ENCODE measurements at regions not wholly inside any gene's neighbourhood (a gene's known extent, or its start where the extent isn't known, plus 50 kb on each side); places are given as distances from the start of the nearest gene placed in this dataset.
A peak's percentile ranks its signal among the peaks of the same experiment; 100 is the strongest.

- ATAC-seq (ENCODE audit: low read depth), result peak; percentile 36; the same call in 1 of the 3 replicates
- H3K9me3 ChIP-seq (ENCODE audit: severe bottlenecking), result peaks cover 6% of the 10 kb centered on the region
- TF ChIP-seq CTCF (IDR thresholded peaks at IDR 0.05; ENCODE audit: poor library complexity, severe bottlenecking), result no peak
- DNase-seq (ENCODE audit: low spot score), result no peak
- no peak overlapping the region for H3K27ac ChIP-seq (ENCODE audit: poor library complexity, severe bottlenecking)
- H3K27me3 ChIP-seq (ENCODE audit: insufficient read depth, poor library complexity, severe bottlenecking), result no peaks in the 10 kb centered on the region
- H3K4me1 ChIP-seq (ENCODE audit: insufficient read depth, poor library complexity, severe bottlenecking), result no peaks in the 10 kb centered on the region
- no peaks in the 10 kb centered on the region for H3K36me3 ChIP-seq (ENCODE audit: low read depth)
- no peak overlapping the region for H3K4me3 ChIP-seq (ENCODE audit: severe bottlenecking)
Measured at GRCh38 chr18:2425426-2426317, 145.6 kb downstream of the METTL4 start.

GRCh38 chr18:2430191-2430590 lies 141.1 kb downstream of the METTL4 start:
- Histone ChIP-seq H3K27ac (ENCODE audit: poor library complexity, severe bottlenecking) (no peak overlapping the region), H3K4me3 (ENCODE audit: severe bottlenecking) (no peak overlapping the region), H3K9me3 (ENCODE audit: severe bottlenecking) (peaks cover 9% of the 10 kb centered on the region), H3K4me1 (ENCODE audit: insufficient read depth, poor library complexity, severe bottlenecking) (no peaks in the 10 kb centered on the region), H3K27me3 (ENCODE audit: insufficient read depth, poor library complexity, severe bottlenecking) (no peaks in the 10 kb centered on the region), H3K36me3 (ENCODE audit: low read depth) (no peaks in the 10 kb centered on the region)
- no peak for TF ChIP-seq CTCF (IDR thresholded peaks at IDR 0.05; ENCODE audit: poor library complexity, severe bottlenecking)
- DNase-seq (ENCODE audit: low spot score) (no peak), ATAC-seq (ENCODE audit: low read depth) (no peak)

- Histone ChIP-seq H3K4me3 (ENCODE audit: severe bottlenecking) (no peak overlapping the region), H3K27me3 (ENCODE audit: insufficient read depth, poor library complexity, severe bottlenecking) (no peaks in the 10 kb centered on the region), H3K9me3 (ENCODE audit: severe bottlenecking) (peaks cover 9% of the 10 kb centered on the region), H3K4me1 (ENCODE audit: insufficient read depth, poor library complexity, severe bottlenecking) (no peaks in the 10 kb centered on the region), H3K36me3 (ENCODE audit: low read depth) (no peaks in the 10 kb centered on the region), H3K27ac (ENCODE audit: poor library complexity, severe bottlenecking) (no peak overlapping the region)
- TF ChIP-seq CTCF (IDR thresholded peaks at IDR 0.05; ENCODE audit: poor library complexity, severe bottlenecking), result no peak
- ATAC-seq (ENCODE audit: low read depth), result no peak
- no peak for DNase-seq (ENCODE audit: low spot score)
Measured at GRCh38 chr18:2431806-2432205, 139.5 kb downstream of the METTL4 start.

- DNase-seq (ENCODE audit: low spot score), result no peak
- no peaks in the 10 kb centered on the region for H3K36me3 ChIP-seq (ENCODE audit: low read depth)
- H3K9me3 ChIP-seq (ENCODE audit: severe bottlenecking), result peaks cover 9% of the 10 kb centered on the region
- H3K27me3 ChIP-seq (ENCODE audit: insufficient read depth, poor library complexity, severe bottlenecking), result no peaks in the 10 kb centered on the region
- no peaks in the 10 kb centered on the region for H3K4me1 ChIP-seq (ENCODE audit: insufficient read depth, poor library complexity, severe bottlenecking)
- ATAC-seq (ENCODE audit: low read depth), result no peak
- no peak overlapping the region for H3K4me3 ChIP-seq (ENCODE audit: severe bottlenecking)
- no peak for TF ChIP-seq CTCF (IDR thresholded peaks at IDR 0.05; ENCODE audit: poor library complexity, severe bottlenecking)
- no peak overlapping the region for H3K27ac ChIP-seq (ENCODE audit: poor library complexity, severe bottlenecking)
Measured at GRCh38 chr18:2433366-2433765, 137.9 kb downstream of the METTL4 start.

- ATAC-seq (ENCODE audit: low read depth) (no peak), DNase-seq (ENCODE audit: low spot score) (no peak)
- no peak for TF ChIP-seq CTCF (IDR thresholded peaks at IDR 0.05; ENCODE audit: poor library complexity, severe bottlenecking)
- Histone ChIP-seq H3K4me1 (ENCODE audit: insufficient read depth, poor library complexity, severe bottlenecking) (peaks cover 15% of the 10 kb centered on the region), H3K9me3 (ENCODE audit: severe bottlenecking) (no peaks in the 10 kb centered on the region), H3K27me3 (ENCODE audit: insufficient read depth, poor library complexity, severe bottlenecking) (no peaks in the 10 kb centered on the region), H3K27ac (ENCODE audit: poor library complexity, severe bottlenecking) (no peak overlapping the region), H3K36me3 (ENCODE audit: low read depth) (no peaks in the 10 kb centered on the region), H3K4me3 (ENCODE audit: severe bottlenecking) (no peak overlapping the region)
Measured at GRCh38 chr18:2441544-2441943, 129.8 kb downstream of the METTL4 start.
